HCT116 (cell line): ENCODE measurements at regions not wholly inside any gene's neighbourhood (a gene's known extent, or its start where the extent isn't known, plus 50 kb on each side); places are given as distances from the start of the nearest gene placed in this dataset.

Experiments
- ATAC-seq: fragments of 200-7000 bp; cut with Tn5 transposase; 2 replicates; pipeline ENCODE4 v1.9.1; 2020; ENCODE audit warnings: mild to moderate bottlenecking, moderate library complexity
- BruUV-seq: library from RNA; stranded (reverse); fragments of 400-500 nt; replicated peaks from 2 replicates; lab custom pipeline; 2021; lab: Mats Ljungman, UMichigan
- CTCF ChIA-PET: fragments of 300-600 bp; sonication (Branson Sonifier 250); formaldehyde crosslinking; loops from one replicate; lab custom pipeline; 2021; ENCODE audit warnings: antibody characterized with exemption; lab: Charles Lee
- POLR2A ChIA-PET: fragments of 300-600, 350-600 bp; sonication (Branson Sonifier 250); formaldehyde crosslinking; loops from one replicate; lab custom pipeline; 2021; ENCODE audit warnings: antibody characterized with exemption; lab: Charles Lee
- RAD21 ChIA-PET, 2 experiments: fragments of 300-600 bp; sonication (Branson Sonifier 250); formaldehyde crosslinking; loops; one replicate each; lab custom pipeline; 2023; ENCODE audit warnings: low total read pairs in 2 of 2; ENCODE audit not compliant: uncharacterized antibody in 2 of 2, unreplicated experiment in 2 of 2, low non-redundant PET in 1 of 2; lab: Charles Lee
- DNase-seq: peaks from one replicate; pipeline ENCODE4 v3.0.0-alpha.2; 2010; ENCODE audit warnings: low read depth, low spot score
- H2AFZ ChIP-seq: fragments of 200-600 bp; shearing (Covaris generic), sonication (generic); 2 replicates; pipeline ENCODE4 v1.6.1; 2017; ENCODE audit warnings: low read depth, mixed run types, mixed read lengths, antibody characterized with exemption, low read length; ENCODE audit not compliant: poor library complexity, severe bottlenecking
- H3K27ac ChIP-seq: 2 replicates; pipeline ENCODE4 v1.5.1; 2012; ENCODE audit warnings: low read depth, low read length
- H3K27me3 ChIP-seq: fragments of 200-600 bp; sonication (generic); 2 replicates; pipeline ENCODE4 v1.6.1; 2016; ENCODE audit warnings: mixed run types, low read length, mixed read lengths; ENCODE audit not compliant: insufficient read depth
- H3K36me3 ChIP-seq, 2 experiments: fragments of 200-500 bp in 1 of 2; fragments of 200-600 bp in 1 of 2; sonication (Bioruptor generic) in 1 of 2; sonication (generic) in 1 of 2; 2 replicates each; pipeline versions ENCODE4 v1.5.1 to v1.6.1; 2014 to 2016; ENCODE audit warnings: low read length in 2 of 2, inconsistent platforms in 1 of 2, mixed read lengths in 1 of 2, mixed run types in 1 of 2; ENCODE audit not compliant: insufficient read depth in 2 of 2, control insufficient read depth in 1 of 2
- H3K4me1 ChIP-seq, 2 experiments: fragments of 200-600 bp in 1 of 2; sonication (generic) in 1 of 2; 2 replicates each; pipeline versions ENCODE4 v1.5.1 to v1.6.1; 2012 to 2017; ENCODE audit warnings: low read length in 2 of 2, inconsistent platforms in 1 of 2, mild to moderate bottlenecking in 1 of 2, mixed read lengths in 1 of 2, mixed run types in 1 of 2, moderate library complexity in 1 of 2; ENCODE audit not compliant: insufficient read depth in 2 of 2, control insufficient read depth in 1 of 2
- H3K4me2 ChIP-seq: fragments of 200-600 bp; sonication (generic); 2 replicates; pipeline ENCODE4 v1.6.1; 2017; ENCODE audit warnings: mixed run types, low read length, mixed read lengths
- H3K4me3 ChIP-seq, 2 experiments: fragments of 200-600 bp in 1 of 2; sonication (generic) in 1 of 2; replicated peaks in 1 of 2; 2 replicates each; pipeline ENCODE4 v1.5.1; 2011 to 2016; ENCODE audit warnings: low read length in 2 of 2, control low read depth in 1 of 2, low read depth in 1 of 2, mild to moderate bottlenecking in 1 of 2, mixed read lengths in 1 of 2, mixed run types in 1 of 2
- H3K79me2 ChIP-seq: fragments of 200-600 bp; sonication (generic); 2 replicates; pipeline ENCODE4 v1.6.1; 2017; ENCODE audit warnings: mild to moderate bottlenecking, mixed run types, low read length, moderate library complexity, mixed read lengths; ENCODE audit not compliant: insufficient read depth
- H3K9ac ChIP-seq: fragments of 200-600 bp; sonication (generic); 2 replicates; pipeline ENCODE4 v1.6.1; 2016; ENCODE audit warnings: low read length, mixed read lengths
- H3K9me2 ChIP-seq: fragments of 200-600 bp; sonication (generic), shearing (Covaris generic); 2 replicates; pipeline ENCODE4 v1.6.1; 2017; ENCODE audit warnings: mixed run types, mild to moderate bottlenecking, moderate library complexity; ENCODE audit not compliant: insufficient read depth
- H3K9me3 ChIP-seq, 2 experiments: fragments of 200-500 bp in 1 of 2; fragments of 200-600 bp in 1 of 2; sonication (Bioruptor generic) in 1 of 2; sonication (generic) in 1 of 2; 2 replicates each; pipeline ENCODE4 v1.6.1; 2014 to 2017; ENCODE audit warnings: low read length in 2 of 2, mixed read lengths in 2 of 2, inconsistent platforms in 1 of 2, low read depth in 1 of 2, mild to moderate bottlenecking in 1 of 2, mixed run types in 1 of 2, moderate library complexity in 1 of 2; ENCODE audit not compliant: control insufficient read depth in 1 of 2, insufficient read depth in 1 of 2
- H4K20me1 ChIP-seq: fragments of 200-600 bp; sonication (generic), shearing (Covaris generic); 2 replicates; pipeline ENCODE4 v1.6.1; 2017; ENCODE audit warnings: mixed run types, mild to moderate bottlenecking, moderate library complexity; ENCODE audit not compliant: insufficient read depth
- ATF3 ChIP-seq: IDR thresholded peaks from 2 replicates; pipeline ENCODE4 v1.6.1; 2012
- CBX3 ChIP-seq: IDR thresholded peaks from 2 replicates; pipeline ENCODE4 v1.6.1; 2012; ENCODE audit warnings: low read depth
- CEBPB ChIP-seq: IDR thresholded peaks from 2 replicates; pipeline ENCODE4 v1.6.1; 2012; ENCODE audit warnings: low read depth
- EGR1 ChIP-seq: IDR thresholded peaks from 2 replicates; pipeline ENCODE4 v1.6.1; 2012; ENCODE audit warnings: low read depth
- FOSL1 ChIP-seq: IDR thresholded peaks from 2 replicates; pipeline ENCODE4 v1.6.1; 2012; ENCODE audit warnings: low read depth
- JUND ChIP-seq: IDR thresholded peaks from 2 replicates; pipeline ENCODE4 v1.6.1; 2012
- POLR2A ChIP-seq: IDR thresholded peaks from 2 replicates; pipeline ENCODE4 v1.7.0; 2011; ENCODE audit warnings: borderline replicate concordance; ENCODE audit not compliant: insufficient read depth, insufficient read length; ENCODE audit errors: extremely low read depth
- POLR2AphosphoS5 ChIP-seq: IDR thresholded peaks from 2 replicates; pipeline ENCODE4 v1.6.1; 2011; ENCODE audit warnings: mild to moderate bottlenecking, low read depth, low read length, moderate library complexity
- RAD21 ChIP-seq: IDR thresholded peaks from 2 replicates; pipeline ENCODE4 v1.6.1; 2012; ENCODE audit warnings: low read depth, mild to moderate bottlenecking
- SP1 ChIP-seq: IDR thresholded peaks from 2 replicates; pipeline ENCODE4 v1.6.1; 2012; ENCODE audit warnings: low read depth
- TCF7L2 ChIP-seq: IDR thresholded peaks from 2 replicates; pipeline ENCODE4 v1.7.0; 2011; ENCODE audit warnings: borderline replicate concordance, inconsistent platforms; ENCODE audit not compliant: insufficient read depth, insufficient read length; ENCODE audit errors: extremely low read depth
- YY1 ChIP-seq: IDR thresholded peaks from 2 replicates; pipeline ENCODE4 v1.6.1; 2011; ENCODE audit warnings: low read length, low read depth, moderate library complexity, mild to moderate bottlenecking; ENCODE audit not compliant: insufficient replicate concordance; ENCODE audit errors: extremely low read depth
- ZFX ChIP-seq: fragments of 450-650 bp; IDR thresholded peaks from 2 replicates; pipeline ENCODE4 v1.6.1; 2017
- ZNF274 ChIP-seq: fragments of 200-500 bp; sonication (Bioruptor generic); IDR thresholded peaks from 2 replicates; pipeline ENCODE4 v1.6.1; 2014; ENCODE audit warnings: mild to moderate bottlenecking, low read depth, low read length, inconsistent platforms
- intact Hi-C: fragments of 100-400 bp; cut with micrococcal nuclease; formaldehyde crosslinking; loops from 2 replicates; pipeline ENCODE4 v1.10.0; 2022
- TF ChIP-seq, protein P1 (sequence below): IDR thresholded peaks from 2 replicates; pipeline ENCODE4 v1.6.1; 2012
- TF ChIP-seq, protein P2 (sequence below): IDR thresholded peaks from 2 replicates; pipeline ENCODE4 v1.6.1; 2011; ENCODE audit warnings: mild to moderate bottlenecking, low read length, moderate library complexity; ENCODE audit not compliant: insufficient replicate concordance; ENCODE audit errors: extremely low read depth

- no peak for TF ChIP-seq YY1
Measured at GRCh38 chr4:103429283-103429682, 231.1 kb upstream of the CENPE start (continued).

DNA sequence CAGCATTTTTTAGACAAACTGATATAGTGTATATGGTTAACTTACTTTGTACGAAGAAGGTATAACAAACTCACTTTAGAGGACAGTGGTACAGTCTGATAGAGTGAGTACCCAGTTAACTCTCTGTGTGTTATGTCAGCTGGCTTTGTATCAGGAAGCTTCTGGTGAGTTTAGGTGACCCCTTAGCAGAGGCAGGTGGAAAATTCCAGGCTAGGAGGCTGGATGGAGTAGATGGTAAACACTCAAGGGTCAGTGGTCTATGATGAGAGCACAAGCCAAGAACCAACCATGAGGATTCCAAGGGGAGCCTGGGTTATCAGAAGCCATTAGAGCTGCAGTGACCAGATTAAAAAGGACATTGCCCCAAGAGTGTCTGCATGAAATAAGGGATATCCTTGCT, 227.3 kb upstream of the CENPE start:
- Histone ChIP-seq H2AFZ (no peak overlapping the region), H3K36me3 (no peaks in the 10 kb centered on the region), H3K4me1 (peaks cover 0 to 6% of the 10 kb centered on the region in 2 experiments; a peak in 1 of 4 replicates), H3K27ac (no peak overlapping the region), H4K20me1 (no peaks in the 10 kb centered on the region)
- no peak for DNase-seq
- TF ChIP-seq ATF3: no peak
- no peak for TF ChIP-seq RAD21
- TF ChIP-seq TCF7L2: no peak
- no peak for TF ChIP-seq FOSL1
- TF ChIP-seq ZFX: no peak
- TF ChIP-seq, protein P1, sequence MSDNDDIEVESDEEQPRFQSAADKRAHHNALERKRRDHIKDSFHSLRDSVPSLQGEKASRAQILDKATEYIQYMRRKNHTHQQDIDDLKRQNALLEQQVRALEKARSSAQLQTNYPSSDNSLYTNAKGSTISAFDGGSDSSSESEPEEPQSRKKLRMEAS: no peak
- TF ChIP-seq EGR1: no peak
- no peak for TF ChIP-seq SP1
- TF ChIP-seq POLR2AphosphoS5: no peak
- TF ChIP-seq, all 23 proteins: peak for 0
- Histone ChIP-seq H3K9me2 (no peaks in the 10 kb centered on the region), H3K9me3 (no peaks in the 10 kb centered on the region), H3K27me3 (no peaks in the 10 kb centered on the region), H3K79me2 (no peaks in the 10 kb centered on the region), H3K4me3 (no peak overlapping the region), H3K9ac (no peak overlapping the region), H3K4me2 (no peak overlapping the region)
- no peak for ATAC-seq
- no TSS peak for BruUV-seq
- ChIA-PET RAD21 (no interaction called here), CTCF (no interaction called here), POLR2A (no interaction called here)
- intact Hi-C loops: no loop called here

- Histone ChIP-seq H4K20me1 (no peaks in the 10 kb centered on the region), H3K4me1 (peaks cover 0 to 6% of the 10 kb centered on the region in 2 experiments; a peak in 1 of 4 replicates), H3K9me3 (no peaks in the 10 kb centered on the region), H3K27ac (no peak overlapping the region), H3K4me2 (no peak overlapping the region), H3K4me3 (no peak overlapping the region), H3K9ac (no peak overlapping the region), H3K27me3 (no peaks in the 10 kb centered on the region), H3K36me3 (no peaks in the 10 kb centered on the region), H2AFZ (no peak overlapping the region), H3K9me2 (no peaks in the 10 kb centered on the region), H3K79me2 (no peaks in the 10 kb centered on the region)
- ATAC-seq: no peak
- DNase-seq: no peak
- POLR2A ChIA-PET: no interaction called here
- intact Hi-C loops: no loop called here
- BruUV-seq: no TSS peak
- RAD21 ChIA-PET: no interaction called here
- CTCF ChIA-PET: no interaction called here
- no peak for TF ChIP-seq CBX3
- no peak for TF ChIP-seq POLR2A
- TF ChIP-seq SP1: no peak
- TF ChIP-seq ZNF274: no peak
- TF ChIP-seq ATF3: no peak
- TF ChIP-seq, protein P2, sequence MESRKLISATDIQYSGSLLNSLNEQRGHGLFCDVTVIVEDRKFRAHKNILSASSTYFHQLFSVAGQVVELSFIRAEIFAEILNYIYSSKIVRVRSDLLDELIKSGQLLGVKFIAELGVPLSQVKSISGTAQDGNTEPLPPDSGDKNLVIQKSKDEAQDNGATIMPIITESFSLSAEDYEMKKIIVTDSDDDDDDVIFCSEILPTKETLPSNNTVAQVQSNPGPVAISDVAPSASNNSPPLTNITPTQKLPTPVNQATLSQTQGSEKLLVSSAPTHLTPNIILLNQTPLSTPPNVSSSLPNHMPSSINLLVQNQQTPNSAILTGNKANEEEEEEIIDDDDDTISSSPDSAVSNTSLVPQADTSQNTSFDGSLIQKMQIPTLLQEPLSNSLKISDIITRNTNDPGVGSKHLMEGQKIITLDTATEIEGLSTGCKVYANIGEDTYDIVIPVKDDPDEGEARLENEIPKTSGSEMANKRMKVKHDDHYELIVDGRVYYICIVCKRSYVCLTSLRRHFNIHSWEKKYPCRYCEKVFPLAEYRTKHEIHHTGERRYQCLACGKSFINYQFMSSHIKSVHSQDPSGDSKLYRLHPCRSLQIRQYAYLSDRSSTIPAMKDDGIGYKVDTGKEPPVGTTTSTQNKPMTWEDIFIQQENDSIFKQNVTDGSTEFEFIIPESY: no peak
- no peak for TF ChIP-seq JUND
- TF ChIP-seq TCF7L2: no peak
- no peak for TF ChIP-seq CEBPB
- no peak for TF ChIP-seq EGR1
Measured at GRCh38 chr4:103424853-103425252, 226.7 kb upstream of the CENPE start.
